Caco-2 (cell line): ENCODE measurements at regions not wholly inside any gene's neighbourhood (a gene's known extent, or its start where the extent isn't known, plus 50 kb on each side); places are given as distances from the start of the nearest gene placed in this dataset.

Source experiments
- BruUV-seq: library from RNA; stranded (reverse); fragments of 400-500 nt; replicated peaks from 2 replicates; lab custom pipeline; 2021; lab: Mats Ljungman, UMichigan
- CTCF ChIA-PET: fragments of 300-600 bp; sonication (Branson Sonifier 250); formaldehyde crosslinking; loops from one replicate; lab custom pipeline; 2022; ENCODE audit warnings: antibody characterized with exemption; lab: Charles Lee
- POLR2A ChIA-PET: fragments of 300-600 bp; sonication (Branson Sonifier 250); formaldehyde crosslinking; loops from one replicate; lab custom pipeline; 2022; ENCODE audit warnings: antibody characterized with exemption; lab: Charles Lee
- DNase-seq, 2 experiments: peaks; one replicate each; pipeline versions ENCODE4 v3.0.0 to v3.0.0-alpha.2; 2020 to 2022
- H3K27me3 ChIP-seq: replicated peaks from 2 replicates; pipeline ENCODE4 v1.6.0; 2011; ENCODE audit warnings: low read length; ENCODE audit not compliant: control insufficient read depth, insufficient read depth
- H3K36me3 ChIP-seq: 2 replicates; pipeline ENCODE4 v1.5.1; 2011; ENCODE audit warnings: low read length; ENCODE audit not compliant: control insufficient read depth, insufficient read depth
- H3K4me1 ChIP-seq: fragments of 250-450 bp; sonication (Bioruptor Pico); 2 replicates; pipeline ENCODE4 v1.5.1; 2020; ENCODE audit warnings: mild to moderate bottlenecking
- H3K4me3 ChIP-seq: 2 replicates; pipeline ENCODE4 v1.5.1; 2011; ENCODE audit warnings: low read depth, mild to moderate bottlenecking, control low read depth, low read length
- H3K9me3 ChIP-seq: fragments of 250-450 bp; sonication (Bioruptor Pico); 2 replicates; pipeline ENCODE4 v1.5.1; 2020; ENCODE audit warnings: mild to moderate bottlenecking, moderate library complexity
- H3K27ac Mint-ChIP-seq: one replicate; pipeline ENCODE4 v1.8.0; 2022; ENCODE audit warnings: mixed read lengths; ENCODE audit not compliant: unreplicated experiment
- H3K27me3 Mint-ChIP-seq: one replicate; pipeline ENCODE4 v1.8.0; 2022; ENCODE audit warnings: mixed read lengths; ENCODE audit not compliant: insufficient read depth, unreplicated experiment
- H3K36me3 Mint-ChIP-seq: one replicate; pipeline ENCODE4 v1.8.0; 2022; ENCODE audit warnings: mild to moderate bottlenecking, mixed read lengths; ENCODE audit not compliant: insufficient read depth, unreplicated experiment
- H3K4me1 Mint-ChIP-seq: one replicate; pipeline ENCODE4 v1.8.0; 2022; ENCODE audit warnings: low read depth, mixed read lengths; ENCODE audit not compliant: unreplicated experiment
- H3K4me3 Mint-ChIP-seq: one replicate; pipeline ENCODE4 v1.8.0; 2022; ENCODE audit warnings: mild to moderate bottlenecking, moderate library complexity, mixed read lengths; ENCODE audit not compliant: unreplicated experiment
- H3K9me3 Mint-ChIP-seq: one replicate; pipeline ENCODE4 v1.8.0; 2022; ENCODE audit warnings: mixed read lengths; ENCODE audit not compliant: unreplicated experiment
- intact Hi-C: fragments of 100-400 bp; cut with micrococcal nuclease; formaldehyde crosslinking; loops from one replicate; pipeline ENCODE4 v1.10.0; 2022; ENCODE audit not compliant: unreplicated experiment
- TF ChIP-seq, protein P1 (sequence below), 2 experiments: fragments of 200-600 bp in 1 of 2; IDR thresholded peaks; 1 replicate in 1 of 2; 2 replicates in 1 of 2; pipeline versions ENCODE4 v1.5.1 to v1.8.0; 2011 to 2022; ENCODE audit warnings: antibody characterized with exemption in 1 of 2, control low read depth in 1 of 2, inconsistent platforms in 1 of 2, low read depth in 1 of 2, low read length in 1 of 2, mild to moderate bottlenecking in 1 of 2, moderate library complexity in 1 of 2; ENCODE audit not compliant: insufficient read depth in 1 of 2, severe bottlenecking in 1 of 2, unreplicated experiment in 1 of 2

DNA sequence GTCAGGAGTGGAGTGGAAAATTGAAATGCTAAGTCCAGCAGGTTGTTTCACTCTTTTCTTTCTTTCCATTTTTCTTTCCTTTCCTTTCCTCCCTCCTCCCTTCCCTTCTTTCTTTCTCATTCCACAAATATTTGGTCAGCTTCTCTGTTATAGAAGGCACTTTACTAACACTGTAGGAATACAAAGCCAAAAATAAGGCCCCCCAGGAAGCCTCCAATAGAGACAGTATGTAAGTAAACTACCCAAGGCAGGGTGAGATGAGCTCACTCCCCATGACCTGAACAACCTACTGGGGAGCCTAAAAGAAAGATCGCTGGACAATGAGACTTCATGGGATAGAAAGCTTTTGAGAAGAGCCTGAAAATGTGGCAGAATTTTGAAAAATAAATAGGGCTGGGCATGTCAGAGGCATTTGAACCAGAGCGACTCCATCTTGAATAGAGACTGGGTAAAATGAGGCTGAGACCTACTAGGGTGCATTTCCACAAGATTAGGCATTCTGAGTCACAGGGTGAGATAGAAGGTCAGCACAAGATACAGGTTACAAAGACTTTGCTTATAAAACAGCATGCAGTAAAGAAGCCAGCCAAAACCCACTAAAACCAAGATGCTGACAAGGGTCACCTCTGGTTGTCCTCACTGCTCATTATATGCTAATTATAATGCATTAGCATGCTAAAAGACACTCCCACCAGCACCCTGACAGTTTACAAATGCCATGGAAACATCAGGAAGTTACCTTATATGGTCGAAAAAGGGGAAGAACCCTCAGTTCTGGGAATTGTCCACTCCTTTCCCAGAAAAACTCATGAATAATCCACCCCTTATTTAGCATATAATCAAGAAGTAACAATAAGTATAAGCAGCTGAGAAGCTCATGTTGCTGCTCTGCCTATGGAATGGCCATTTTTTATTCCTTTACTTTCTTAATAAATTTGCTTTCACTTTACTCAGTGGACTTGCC, 158.9 kb upstream of the EGFLAM start:
- no peaks in the 10 kb centered on the region for H3K9me3 ChIP-seq
- intact Hi-C loops: no loop called here
- no peaks in the 10 kb centered on the region for H3K27me3 ChIP-seq
- H3K36me3 ChIP-seq: no peaks in the 10 kb centered on the region
- Mint-ChIP-seq H3K27me3 (peaks cover 2% of the 10 kb centered on the region), H3K4me1 (no peaks in the 10 kb centered on the region), H3K36me3 (no peaks in the 10 kb centered on the region), H3K9me3 (no peaks in the 10 kb centered on the region), H3K27ac (no peak overlapping the region), H3K4me3 (no peak overlapping the region)
- BruUV-seq: no TSS peak
- ChIA-PET POLR2A (no interaction called here), CTCF (no interaction called here)
- TF ChIP-seq, protein P1, sequence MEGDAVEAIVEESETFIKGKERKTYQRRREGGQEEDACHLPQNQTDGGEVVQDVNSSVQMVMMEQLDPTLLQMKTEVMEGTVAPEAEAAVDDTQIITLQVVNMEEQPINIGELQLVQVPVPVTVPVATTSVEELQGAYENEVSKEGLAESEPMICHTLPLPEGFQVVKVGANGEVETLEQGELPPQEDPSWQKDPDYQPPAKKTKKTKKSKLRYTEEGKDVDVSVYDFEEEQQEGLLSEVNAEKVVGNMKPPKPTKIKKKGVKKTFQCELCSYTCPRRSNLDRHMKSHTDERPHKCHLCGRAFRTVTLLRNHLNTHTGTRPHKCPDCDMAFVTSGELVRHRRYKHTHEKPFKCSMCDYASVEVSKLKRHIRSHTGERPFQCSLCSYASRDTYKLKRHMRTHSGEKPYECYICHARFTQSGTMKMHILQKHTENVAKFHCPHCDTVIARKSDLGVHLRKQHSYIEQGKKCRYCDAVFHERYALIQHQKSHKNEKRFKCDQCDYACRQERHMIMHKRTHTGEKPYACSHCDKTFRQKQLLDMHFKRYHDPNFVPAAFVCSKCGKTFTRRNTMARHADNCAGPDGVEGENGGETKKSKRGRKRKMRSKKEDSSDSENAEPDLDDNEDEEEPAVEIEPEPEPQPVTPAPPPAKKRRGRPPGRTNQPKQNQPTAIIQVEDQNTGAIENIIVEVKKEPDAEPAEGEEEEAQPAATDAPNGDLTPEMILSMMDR (IDR thresholded peaks at IDR 0.05; ENCODE audit: insufficient read depth in 1 of 2, low read depth in 1 of 2, low read length in 1 of 2, severe bottlenecking in 1 of 2, unreplicated experiment in 1 of 2): no peak
- H3K4me1 ChIP-seq: peaks cover under 1% of the 10 kb centered on the region; the same call in 1 of the 2 replicates
- no peak for DNase-seq
- no peak overlapping the region for H3K4me3 ChIP-seq

DNA sequence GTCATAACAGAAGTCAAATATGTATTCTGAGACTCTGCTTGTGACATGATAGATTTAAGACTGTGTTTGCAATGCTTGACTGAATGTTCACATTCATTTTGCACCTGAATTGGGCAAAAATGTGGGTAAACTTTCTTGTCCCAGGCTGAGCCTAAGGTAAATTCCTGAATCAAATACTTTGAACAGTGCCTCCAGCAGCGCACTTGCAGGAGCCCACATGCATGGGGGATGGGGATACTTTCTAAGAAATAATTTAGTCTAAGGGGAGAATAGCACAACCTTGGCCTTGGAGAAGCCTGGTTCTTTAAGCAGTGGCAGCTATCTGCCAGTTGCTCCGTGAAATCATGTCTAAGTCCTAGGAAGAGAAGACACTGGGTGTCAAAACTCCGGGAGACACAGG, 163.5 kb upstream of the EGFLAM start:
- BruUV-seq: no TSS peak
- Mint-ChIP-seq H3K27ac (no peak overlapping the region), H3K4me3 (no peak overlapping the region), H3K27me3 (peaks cover 12% of the 10 kb centered on the region), H3K4me1 (no peaks in the 10 kb centered on the region), H3K9me3 (no peaks in the 10 kb centered on the region), H3K36me3 (no peaks in the 10 kb centered on the region)
- POLR2A ChIA-PET: no interaction called here
- peaks cover 4% of the 10 kb centered on the region; the same call in 1 of the 2 replicates for H3K4me1 ChIP-seq
- H3K4me3 ChIP-seq: no peak overlapping the region
- TF ChIP-seq, protein P1 (IDR thresholded peaks at IDR 0.05; ENCODE audit: insufficient read depth in 1 of 2, low read depth in 1 of 2, low read length in 1 of 2, severe bottlenecking in 1 of 2, unreplicated experiment in 1 of 2): no peak
- CTCF ChIA-PET: no interaction called here
- H3K9me3 ChIP-seq: no peaks in the 10 kb centered on the region
- intact Hi-C loops: no loop called here
- H3K36me3 ChIP-seq: no peaks in the 10 kb centered on the region
- no peak for DNase-seq
- H3K27me3 ChIP-seq: no peaks in the 10 kb centered on the region

DNA sequence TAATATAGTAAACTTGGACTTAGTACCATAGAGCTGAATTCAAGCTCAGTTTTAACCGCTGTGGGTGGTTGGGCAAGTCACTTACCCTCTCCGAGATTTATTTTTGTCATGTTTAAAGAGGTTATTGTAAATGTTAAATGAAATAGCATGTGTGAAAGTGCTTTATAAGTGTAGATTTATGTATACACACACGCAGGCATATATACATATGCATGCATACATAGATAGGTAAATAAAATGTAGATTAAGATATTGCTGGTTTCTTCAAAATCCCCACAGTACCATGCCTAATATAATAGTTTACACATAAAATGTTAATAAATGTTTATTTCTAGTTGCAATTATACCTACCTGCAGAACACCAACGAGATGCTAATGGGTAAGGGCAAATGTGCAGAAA, 164.5 kb upstream of the EGFLAM start:
- POLR2A ChIA-PET: no interaction called here
- CTCF ChIA-PET: no interaction called here
- no peaks in the 10 kb centered on the region for H3K27me3 ChIP-seq

More for the DNA sequence above, 164.5 kb upstream of the EGFLAM start:
- no peaks in the 10 kb centered on the region for H3K36me3 ChIP-seq
- intact Hi-C loops: no loop called here
- H3K4me3 Mint-ChIP-seq: no peak overlapping the region
- TF ChIP-seq, protein P1 (IDR thresholded peaks at IDR 0.05; ENCODE audit: insufficient read depth in 1 of 2, low read depth in 1 of 2, low read length in 1 of 2, severe bottlenecking in 1 of 2, unreplicated experiment in 1 of 2): no peak
- H3K4me3 ChIP-seq: no peak overlapping the region
- H3K9me3 Mint-ChIP-seq: no peaks in the 10 kb centered on the region
- H3K4me1 Mint-ChIP-seq: no peaks in the 10 kb centered on the region
- H3K36me3 Mint-ChIP-seq: no peaks in the 10 kb centered on the region
- BruUV-seq: no TSS peak
- H3K4me1 ChIP-seq: peaks cover 4% of the 10 kb centered on the region; the same call in 1 of the 2 replicates
- H3K9me3 ChIP-seq: no peaks in the 10 kb centered on the region
- H3K27me3 Mint-ChIP-seq: peaks cover 12% of the 10 kb centered on the region
- DNase-seq: no peak
- no peak overlapping the region for H3K27ac Mint-ChIP-seq
